ENCODE measurements at regions not wholly inside any gene's neighbourhood (a gene's known extent, or its start where the extent isn't known, plus 50 kb on each side); places are given as distances from the start of the nearest gene placed in this dataset.

DNA sequence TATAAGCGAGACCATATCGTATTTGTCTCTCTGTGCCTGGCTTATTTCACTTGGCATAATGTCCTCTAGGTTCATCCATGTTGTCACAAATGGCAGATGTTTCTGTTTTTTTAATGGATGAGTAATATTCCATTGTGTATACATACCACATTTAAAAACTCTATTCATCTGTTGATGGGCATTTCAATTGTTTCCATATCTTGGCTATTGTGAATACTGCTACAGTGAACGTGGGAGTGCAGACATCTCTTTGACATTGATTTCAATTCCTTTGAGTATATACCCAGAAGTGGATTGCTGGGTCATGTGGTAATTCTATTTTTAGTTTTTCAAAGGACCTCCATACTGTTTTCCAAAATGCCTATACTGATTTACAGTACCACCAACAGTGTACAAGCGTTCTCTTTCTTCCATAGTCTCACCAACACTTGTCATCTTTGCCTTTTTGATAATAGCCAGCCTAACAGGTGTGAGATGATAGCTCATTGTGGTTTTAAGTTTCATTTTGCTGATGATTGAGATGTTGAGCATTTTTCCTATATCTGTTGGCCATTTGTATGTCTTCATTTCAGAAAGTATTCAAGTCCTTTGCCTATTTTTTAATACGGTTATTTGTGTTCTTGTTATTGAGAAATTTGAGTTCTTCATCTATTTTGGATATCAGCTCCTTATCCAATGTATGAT, 194.7 kb upstream of the E2F8 start:
- Histone ChIP-seq H3K27ac (no peak overlapping the region), H3K9me3 (ENCODE audit: low read depth) (no peaks in the 10 kb centered on the region), H3K27me3 (no peaks in the 10 kb centered on the region), H4K20me1 (ENCODE audit: insufficient read depth, poor library complexity, severe bottlenecking) (no peaks in the 10 kb centered on the region), H3K36me3 (replicated peaks; ENCODE audit: insufficient read depth, low read depth) (no peaks in the 10 kb centered on the region), H3K4me3 (no peak overlapping the region), H3K79me2 (no peaks in the 10 kb centered on the region), H3K4me1 (ENCODE audit: insufficient read depth) (no peaks in the 10 kb centered on the region), H3K4me2 (no peak overlapping the region), H2AFZ (no peak overlapping the region), H3K9me2 (replicated peaks; ENCODE audit: insufficient read depth) (no peaks in the 10 kb centered on the region)
- no peak for DNase-seq (ENCODE audit: low spot score)
- TF ChIP-seq EZH2phosphoT487 (IDR thresholded peaks at IDR 0.05; ENCODE audit: low read depth, severe bottlenecking, unreplicated experiment): no peak
- no peak for TF ChIP-seq EZH2 (IDR thresholded peaks at IDR 0.05; ENCODE audit: borderline replicate concordance)
- TF ChIP-seq, protein P1, sequence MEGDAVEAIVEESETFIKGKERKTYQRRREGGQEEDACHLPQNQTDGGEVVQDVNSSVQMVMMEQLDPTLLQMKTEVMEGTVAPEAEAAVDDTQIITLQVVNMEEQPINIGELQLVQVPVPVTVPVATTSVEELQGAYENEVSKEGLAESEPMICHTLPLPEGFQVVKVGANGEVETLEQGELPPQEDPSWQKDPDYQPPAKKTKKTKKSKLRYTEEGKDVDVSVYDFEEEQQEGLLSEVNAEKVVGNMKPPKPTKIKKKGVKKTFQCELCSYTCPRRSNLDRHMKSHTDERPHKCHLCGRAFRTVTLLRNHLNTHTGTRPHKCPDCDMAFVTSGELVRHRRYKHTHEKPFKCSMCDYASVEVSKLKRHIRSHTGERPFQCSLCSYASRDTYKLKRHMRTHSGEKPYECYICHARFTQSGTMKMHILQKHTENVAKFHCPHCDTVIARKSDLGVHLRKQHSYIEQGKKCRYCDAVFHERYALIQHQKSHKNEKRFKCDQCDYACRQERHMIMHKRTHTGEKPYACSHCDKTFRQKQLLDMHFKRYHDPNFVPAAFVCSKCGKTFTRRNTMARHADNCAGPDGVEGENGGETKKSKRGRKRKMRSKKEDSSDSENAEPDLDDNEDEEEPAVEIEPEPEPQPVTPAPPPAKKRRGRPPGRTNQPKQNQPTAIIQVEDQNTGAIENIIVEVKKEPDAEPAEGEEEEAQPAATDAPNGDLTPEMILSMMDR (IDR thresholded peaks at IDR 0.05; ENCODE audit: poor library complexity): no peak
- 91% methylated on average over 5 of the region's 5 CpGs for WGBS (ENCODE audit: low lambda C conversion rate, missing lambda C conversion rate)

DNA sequence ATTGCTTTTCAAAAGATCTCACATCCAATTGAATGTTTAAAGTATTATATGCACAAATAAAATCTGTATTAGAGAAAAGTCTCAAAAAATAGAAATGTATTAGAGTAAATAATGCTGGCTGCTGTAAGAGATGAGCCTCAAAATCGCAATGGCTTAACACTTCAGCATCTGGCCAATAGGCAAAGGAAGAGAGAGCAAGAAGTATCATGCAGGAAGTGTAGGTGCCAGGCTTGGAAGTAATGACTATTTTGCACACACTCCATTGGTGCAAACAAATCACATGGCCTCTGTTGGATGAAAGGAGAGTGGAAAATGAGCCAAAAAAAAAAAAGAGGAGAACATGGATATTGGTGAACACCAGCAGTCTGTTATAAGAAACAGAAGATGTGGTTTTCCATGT, 193.0 kb upstream of the E2F8 start:
- Histone ChIP-seq H3K4me1 (ENCODE audit: insufficient read depth) (no peaks in the 10 kb centered on the region), H3K4me2 (no peak overlapping the region), H3K27ac (no peak overlapping the region), H3K4me3 (no peak overlapping the region), H3K27me3 (no peaks in the 10 kb centered on the region), H3K9me2 (replicated peaks; ENCODE audit: insufficient read depth) (no peaks in the 10 kb centered on the region), H2AFZ (no peak overlapping the region), H3K79me2 (no peaks in the 10 kb centered on the region), H3K36me3 (replicated peaks; ENCODE audit: insufficient read depth, low read depth) (no peaks in the 10 kb centered on the region), H3K9me3 (ENCODE audit: low read depth) (no peaks in the 10 kb centered on the region), H4K20me1 (ENCODE audit: insufficient read depth, poor library complexity, severe bottlenecking) (no peaks in the 10 kb centered on the region)
- DNase-seq (ENCODE audit: low spot score): no peak
- WGBS (ENCODE audit: low lambda C conversion rate, missing lambda C conversion rate): 86% methylated on average over 1 of the region's 1 CpG
- no peak for TF ChIP-seq EZH2phosphoT487 (IDR thresholded peaks at IDR 0.05; ENCODE audit: low read depth, severe bottlenecking, unreplicated experiment)
- TF ChIP-seq, protein P1 (IDR thresholded peaks at IDR 0.05; ENCODE audit: poor library complexity): no peak
- TF ChIP-seq EZH2 (IDR thresholded peaks at IDR 0.05; ENCODE audit: borderline replicate concordance): no peak

DNA sequence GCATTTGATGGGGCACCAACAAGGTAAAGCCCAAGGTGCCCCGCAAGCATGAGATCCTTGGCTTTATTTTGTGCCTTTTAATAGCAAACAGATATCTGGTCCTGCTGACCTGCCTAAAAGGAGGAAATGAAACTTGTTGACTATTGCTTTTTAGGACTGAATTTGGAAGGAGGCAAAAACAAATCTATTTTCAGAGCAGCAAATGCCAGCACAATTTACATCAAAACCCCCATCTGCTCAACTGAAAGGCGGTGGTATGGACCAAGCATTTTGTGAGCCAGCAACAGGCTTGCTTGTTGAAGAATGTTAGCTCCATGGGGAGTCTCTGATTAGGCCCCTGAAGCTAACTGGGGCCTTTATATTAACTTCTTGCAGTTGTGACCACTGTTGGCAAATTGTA, 192.6 kb upstream of the E2F8 start:
- TF ChIP-seq EZH2phosphoT487 (IDR thresholded peaks at IDR 0.05; ENCODE audit: low read depth, severe bottlenecking, unreplicated experiment): no peak
- no peak for DNase-seq (ENCODE audit: low spot score)
- Histone ChIP-seq H4K20me1 (ENCODE audit: insufficient read depth, poor library complexity, severe bottlenecking) (no peaks in the 10 kb centered on the region), H3K36me3 (replicated peaks; ENCODE audit: insufficient read depth, low read depth) (no peaks in the 10 kb centered on the region), H3K4me1 (ENCODE audit: insufficient read depth) (no peaks in the 10 kb centered on the region), H3K4me3 (no peak overlapping the region), H3K27ac (no peak overlapping the region), H3K9me2 (replicated peaks; ENCODE audit: insufficient read depth) (no peaks in the 10 kb centered on the region), H3K27me3 (no peaks in the 10 kb centered on the region), H3K79me2 (no peaks in the 10 kb centered on the region), H3K9me3 (ENCODE audit: low read depth) (no peaks in the 10 kb centered on the region), H2AFZ (no peak overlapping the region), H3K4me2 (no peak overlapping the region)
- WGBS (ENCODE audit: low lambda C conversion rate, missing lambda C conversion rate): 90% methylated on average over 2 of the region's 2 CpGs

DNA sequence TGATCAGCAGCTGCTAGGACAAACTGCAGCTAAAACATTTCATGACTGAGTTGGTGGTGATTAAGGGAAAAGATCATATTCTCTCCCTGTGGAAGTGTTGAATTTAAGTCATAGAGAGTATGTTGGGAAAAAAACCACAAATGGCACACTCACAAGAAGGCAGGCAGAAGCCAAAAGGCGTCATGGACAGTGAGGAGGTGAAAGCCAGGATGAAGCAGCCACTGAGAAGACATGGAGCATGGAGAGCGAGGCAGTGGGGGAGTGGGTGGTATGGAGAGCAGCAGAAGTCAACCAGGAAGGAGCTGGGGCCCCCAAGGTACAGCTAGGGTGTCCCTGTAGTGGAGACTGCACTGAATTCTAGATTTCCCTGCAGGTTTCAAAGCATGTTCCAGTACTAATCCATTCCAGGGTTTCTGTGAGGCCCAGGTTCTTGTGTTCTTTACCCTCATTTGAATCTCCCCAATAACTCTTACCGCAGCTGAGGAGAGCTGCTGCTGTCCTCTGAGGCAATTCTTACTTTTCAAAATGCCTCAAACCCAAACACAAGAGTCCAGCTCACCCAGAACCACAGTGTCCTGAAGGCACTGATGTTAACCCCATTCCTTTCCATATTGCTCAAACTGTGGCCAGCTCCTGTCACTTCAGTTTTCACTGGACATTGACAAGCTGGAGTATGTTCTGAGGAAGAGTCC, 191.8 kb upstream of the E2F8 start:
- Histone ChIP-seq H2AFZ (no peak overlapping the region), H3K36me3 (replicated peaks; ENCODE audit: insufficient read depth, low read depth) (no peaks in the 10 kb centered on the region), H3K27me3 (no peaks in the 10 kb centered on the region), H3K4me2 (no peak overlapping the region), H4K20me1 (ENCODE audit: insufficient read depth, poor library complexity, severe bottlenecking) (no peaks in the 10 kb centered on the region), H3K27ac (no peak overlapping the region), H3K4me1 (ENCODE audit: insufficient read depth) (no peaks in the 10 kb centered on the region), H3K4me3 (no peak overlapping the region), H3K79me2 (no peaks in the 10 kb centered on the region), H3K9me2 (replicated peaks; ENCODE audit: insufficient read depth) (no peaks in the 10 kb centered on the region), H3K9me3 (ENCODE audit: low read depth) (no peaks in the 10 kb centered on the region)
- WGBS (ENCODE audit: low lambda C conversion rate, missing lambda C conversion rate): 52% methylated on average over 3 of the region's 3 CpGs
- DNase-seq (ENCODE audit: low spot score): no peak
- TF ChIP-seq EZH2phosphoT487 (IDR thresholded peaks at IDR 0.05; ENCODE audit: low read depth, severe bottlenecking, unreplicated experiment): no peak
- TF ChIP-seq, protein P1 (IDR thresholded peaks at IDR 0.05; ENCODE audit: poor library complexity): no peak
